SIG-M5 treated with dmso at 0.1 percent for 504 hours (cell line): ENCODE measurements at regions not wholly inside any gene's neighbourhood (a gene's known extent, or its start where the extent isn't known, plus 50 kb on each side); places are given as distances from the start of the nearest gene placed in this dataset.
"Not testable (repeated sequence)": the region's sequence is repeated elsewhere in the genome, so short reads cannot be mapped to it uniquely, and the experiment has no call there.

Source experiments
- DNase-seq: peaks from one replicate; lab custom pipeline; 2025; ENCODE audit not compliant: unreplicated experiment; lab: John Stamatoyannopoulos, UW

DNA sequence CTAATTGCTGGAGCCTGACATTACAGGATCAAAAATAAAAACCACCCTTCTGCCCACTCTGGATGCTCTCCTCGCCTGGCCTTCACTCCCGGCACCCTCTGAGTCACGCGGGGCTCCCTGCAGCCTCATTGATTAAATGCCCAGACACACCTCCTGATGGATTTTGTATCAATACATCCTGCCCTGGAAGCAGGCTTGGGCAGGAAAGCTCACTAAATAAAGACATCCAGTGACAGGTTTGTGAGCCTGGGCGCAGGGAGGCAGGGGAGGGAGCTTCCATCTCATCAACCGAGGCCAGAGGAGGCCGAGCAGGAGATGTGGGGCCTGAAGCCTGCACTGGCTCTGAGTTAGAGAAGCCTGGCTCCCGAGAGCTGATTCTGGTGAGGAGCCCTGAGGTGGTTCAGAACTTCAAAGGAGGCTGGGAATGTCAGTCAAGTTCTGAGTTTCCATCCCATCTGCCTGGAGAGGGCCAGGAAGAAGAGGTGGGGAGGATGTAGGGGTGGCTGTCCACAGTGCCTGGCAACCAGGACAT, 318.6 kb downstream of the ADGRD1 start:
- not testable (repeated sequence) for DNase-seq

- no peak for DNase-seq
Measured at GRCh38 chr12:131273291-131273845, 319.7 kb downstream of the ADGRD1 start.

DNA sequence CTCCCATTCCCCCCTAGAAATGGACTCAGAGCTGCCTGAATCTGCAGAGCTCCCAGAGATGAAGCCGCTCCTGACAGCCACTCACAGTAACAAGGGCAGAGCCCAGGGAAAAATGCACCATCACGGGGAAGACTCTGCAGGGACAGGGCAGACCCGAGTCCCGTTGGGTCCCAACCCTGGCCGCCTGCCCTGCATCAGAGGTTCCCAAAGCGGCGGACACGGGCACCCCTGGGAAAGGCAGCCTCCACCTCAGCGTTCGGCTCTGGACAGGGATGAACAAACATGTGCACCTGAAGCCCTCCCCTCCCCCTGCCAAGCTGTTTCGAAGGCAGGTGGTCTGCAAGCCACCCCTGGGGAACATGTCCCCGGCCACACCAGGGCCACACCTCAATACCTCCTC, 320.4 kb downstream of the ADGRD1 start:
- DNase-seq, result no peak

- no peak for DNase-seq
Measured at GRCh38 chr12:131274906-131275305, 321.2 kb downstream of the ADGRD1 start.

GRCh38 chr12:131275824-131276223, 322.1 kb downstream of the ADGRD1 start:
- DNase-seq, result no peak

DNA sequence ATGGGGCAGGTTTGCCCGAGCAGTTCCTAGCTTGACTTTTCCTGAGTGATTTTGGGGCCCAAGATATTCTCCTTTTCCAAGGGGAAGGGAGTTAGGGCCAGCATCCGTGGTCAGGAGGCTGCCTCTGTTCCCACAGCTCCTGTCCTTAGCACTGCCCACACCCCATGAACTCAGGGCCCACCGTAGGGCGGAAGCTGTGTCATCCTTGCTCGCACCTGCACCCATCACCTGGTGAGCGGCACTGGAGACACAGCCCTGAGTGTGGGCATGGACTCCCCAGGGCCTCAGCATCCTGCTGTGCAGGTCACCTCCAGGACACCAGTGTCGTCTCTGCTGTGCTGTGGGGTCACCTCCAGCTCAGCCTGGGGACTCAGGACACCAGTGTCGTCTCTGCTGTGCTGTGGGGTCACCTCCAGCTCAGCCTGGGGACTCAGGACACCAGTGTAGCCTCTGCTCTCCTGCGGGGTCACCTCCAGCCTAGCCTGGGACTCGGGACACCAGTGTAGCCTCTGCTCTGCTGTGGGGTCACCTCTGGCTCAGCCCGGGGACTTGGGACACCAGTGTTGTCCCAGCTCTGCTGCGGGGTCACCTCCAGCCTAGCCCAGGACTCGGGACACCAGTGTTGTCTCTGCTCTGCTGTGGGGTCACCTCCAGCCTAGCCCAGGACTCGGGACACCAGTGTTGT, 322.9 kb downstream of the ADGRD1 start:
- DNase-seq, result no peak

DNA sequence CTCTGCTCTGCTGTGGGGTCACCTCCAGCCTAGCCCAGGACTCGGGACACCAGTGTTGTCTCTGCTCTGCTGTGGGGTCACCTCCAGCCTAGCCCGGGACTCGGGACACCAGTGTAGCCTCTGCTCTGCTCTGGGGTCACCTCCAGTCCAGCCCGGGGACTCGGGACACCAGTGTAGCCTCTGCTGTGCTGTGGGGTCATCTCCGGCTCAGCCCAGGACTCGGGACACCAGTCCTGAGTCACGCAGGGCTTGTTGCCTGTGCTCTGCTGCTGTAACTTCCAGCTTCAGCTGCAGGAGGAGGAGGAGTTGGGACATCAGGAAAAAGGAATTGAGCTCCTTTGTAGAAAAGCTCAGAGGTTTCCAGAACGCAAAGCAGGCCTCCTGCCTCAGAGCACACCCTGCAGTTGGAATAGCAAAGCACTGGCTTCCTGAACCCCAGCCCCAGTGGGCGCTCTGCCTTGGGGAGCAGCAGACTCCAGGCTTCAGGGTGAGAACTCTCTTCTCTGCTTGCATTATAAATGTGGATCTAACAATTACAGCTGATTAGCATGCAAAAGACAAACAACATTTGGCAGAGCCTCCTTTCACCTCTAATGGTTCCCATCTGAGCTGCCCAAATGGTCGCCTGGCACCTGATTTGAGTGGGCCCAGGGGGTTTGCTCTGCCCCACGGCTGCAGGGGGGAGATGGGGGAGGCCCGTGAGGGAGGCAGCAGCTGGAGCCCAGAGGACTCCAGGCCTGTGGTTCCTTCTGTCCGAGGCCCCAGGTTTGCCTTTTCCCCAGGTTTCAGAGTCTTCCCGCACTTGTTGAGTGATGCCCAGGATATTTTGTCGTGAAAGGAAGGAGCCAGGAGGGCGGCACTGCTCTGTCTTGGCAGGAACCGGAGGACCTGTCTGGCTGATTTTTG, 323.7 kb downstream of the ADGRD1 start:
- not testable (repeated sequence) for DNase-seq

DNA sequence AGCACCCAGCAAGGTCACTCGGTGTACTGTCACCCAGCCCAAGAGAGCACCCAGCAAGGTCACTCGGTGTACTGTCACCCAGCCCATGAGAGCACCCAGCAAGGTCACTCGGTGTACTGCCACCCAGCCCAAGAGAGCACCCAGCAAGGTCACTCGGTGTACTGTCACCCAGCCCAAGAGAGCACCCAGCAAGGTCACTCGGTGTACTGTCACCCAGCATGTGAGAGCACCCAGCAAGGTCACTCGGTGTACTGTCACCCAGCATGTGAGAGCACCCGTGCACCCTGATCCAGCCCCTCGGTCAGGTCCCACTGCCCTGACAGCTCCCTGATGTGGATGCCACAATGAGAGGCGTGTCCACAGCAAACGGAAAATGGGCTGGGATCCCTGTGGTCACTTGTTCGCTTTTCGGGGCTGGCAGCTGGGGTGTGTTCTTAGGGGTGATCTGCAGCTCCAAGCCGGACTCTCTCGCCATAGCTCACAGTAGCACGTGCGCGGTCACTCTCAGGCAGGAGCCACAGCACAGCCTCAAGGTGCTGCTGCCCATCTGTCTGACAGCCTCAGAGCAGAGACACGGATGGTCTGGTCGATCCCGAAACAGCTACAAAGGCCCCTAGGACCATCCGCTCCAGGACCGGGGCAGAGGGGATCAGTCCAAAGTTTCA, 324.9 kb downstream of the ADGRD1 start:
- DNase-seq, result not testable (repeated sequence)

DNA sequence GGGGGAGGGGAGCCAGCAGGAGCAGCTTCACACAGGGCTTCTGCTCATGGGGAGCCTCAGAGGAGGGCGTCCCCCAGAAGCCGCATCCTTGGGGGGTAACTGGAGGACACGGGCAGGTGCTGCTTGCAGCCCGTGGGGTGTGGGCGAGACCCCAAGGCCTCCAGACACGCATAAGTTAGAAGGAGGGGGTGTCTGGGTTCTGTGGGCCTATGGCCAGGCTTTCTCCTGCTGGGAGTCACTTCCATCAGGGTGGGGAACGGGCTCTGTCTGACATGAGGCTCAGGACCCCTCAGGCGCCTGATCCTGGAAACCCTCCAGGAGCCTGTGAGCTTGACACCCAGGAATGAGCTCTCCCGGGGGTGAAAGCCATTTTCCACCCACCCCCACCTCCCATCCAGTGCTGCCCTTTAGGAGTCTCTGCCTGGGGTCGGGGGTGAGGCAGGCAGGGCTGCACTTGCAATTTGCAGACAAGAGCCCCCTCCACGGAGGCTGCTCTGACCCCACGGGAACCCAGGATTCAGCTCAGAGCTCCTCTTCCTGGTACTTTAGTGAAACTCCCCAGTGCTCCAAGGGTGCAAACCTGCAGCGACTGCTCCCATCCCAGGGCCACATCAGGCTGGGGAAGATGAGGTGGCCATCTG, 325.7 kb downstream of the ADGRD1 start:
- no peak for DNase-seq

GRCh38 chr12:131280426-131280825, 326.7 kb downstream of the ADGRD1 start:
- DNase-seq, result no peak

DNA sequence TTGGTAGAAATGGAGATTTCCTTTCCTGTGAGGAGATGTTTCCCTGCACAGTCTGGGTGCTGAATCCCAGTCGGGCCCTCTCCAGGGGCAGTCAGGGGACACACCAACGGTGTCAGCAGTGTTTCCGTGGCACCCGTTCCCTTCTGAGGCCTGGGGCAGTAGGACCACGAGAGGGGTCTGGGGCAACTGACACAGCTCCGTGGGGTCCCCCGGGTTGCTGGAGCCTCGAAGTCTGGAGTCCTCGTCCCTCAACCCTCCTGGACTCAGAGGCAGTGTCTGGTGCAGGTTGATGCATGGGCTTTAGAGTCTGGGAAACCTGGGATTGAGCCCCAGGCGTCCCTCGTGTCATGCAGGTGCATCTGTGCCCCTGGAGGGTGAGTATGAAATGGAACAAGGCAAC, 327.3 kb downstream of the ADGRD1 start:
- DNase-seq, result no peak

DNA sequence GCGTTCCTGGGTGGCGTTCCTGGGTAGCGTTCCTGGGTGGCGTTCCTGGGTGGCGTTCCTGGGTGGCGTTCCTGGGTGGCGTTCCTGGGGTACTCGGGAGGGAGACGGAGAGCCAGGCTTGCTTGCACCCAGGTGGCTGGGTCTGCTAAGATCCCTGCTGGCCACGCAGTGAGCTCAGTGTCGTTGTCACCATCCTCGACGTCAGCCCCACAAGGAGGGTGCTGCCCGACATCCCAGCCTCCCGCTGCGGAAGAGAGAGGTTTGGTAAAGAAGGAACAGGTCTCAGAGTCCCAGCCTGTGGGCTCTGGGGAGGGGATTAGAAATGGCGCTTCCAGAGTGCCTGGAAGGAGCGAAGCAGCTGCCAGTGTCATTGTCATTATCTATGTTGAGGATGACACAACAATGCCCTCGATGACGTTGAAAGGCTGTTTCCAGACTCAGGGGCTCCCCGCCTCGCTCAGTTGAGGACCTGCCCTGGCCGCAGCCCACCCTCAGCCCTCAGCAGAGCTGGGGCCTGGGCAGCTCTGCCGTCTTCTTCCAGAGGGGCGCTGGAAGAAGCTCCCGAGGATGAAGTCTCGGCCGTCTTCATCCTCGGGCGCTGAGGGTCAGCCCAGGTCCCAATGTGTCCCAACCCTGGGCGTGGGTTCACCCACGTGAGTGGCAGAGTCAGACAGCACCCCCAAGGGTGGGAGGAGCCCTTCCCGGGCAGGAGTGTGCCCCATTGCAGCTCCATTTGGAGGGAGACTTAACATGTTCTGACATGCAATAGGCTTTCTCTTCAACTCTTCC, 328.8 kb downstream of the ADGRD1 start:
- DNase-seq, result no peak

DNA sequence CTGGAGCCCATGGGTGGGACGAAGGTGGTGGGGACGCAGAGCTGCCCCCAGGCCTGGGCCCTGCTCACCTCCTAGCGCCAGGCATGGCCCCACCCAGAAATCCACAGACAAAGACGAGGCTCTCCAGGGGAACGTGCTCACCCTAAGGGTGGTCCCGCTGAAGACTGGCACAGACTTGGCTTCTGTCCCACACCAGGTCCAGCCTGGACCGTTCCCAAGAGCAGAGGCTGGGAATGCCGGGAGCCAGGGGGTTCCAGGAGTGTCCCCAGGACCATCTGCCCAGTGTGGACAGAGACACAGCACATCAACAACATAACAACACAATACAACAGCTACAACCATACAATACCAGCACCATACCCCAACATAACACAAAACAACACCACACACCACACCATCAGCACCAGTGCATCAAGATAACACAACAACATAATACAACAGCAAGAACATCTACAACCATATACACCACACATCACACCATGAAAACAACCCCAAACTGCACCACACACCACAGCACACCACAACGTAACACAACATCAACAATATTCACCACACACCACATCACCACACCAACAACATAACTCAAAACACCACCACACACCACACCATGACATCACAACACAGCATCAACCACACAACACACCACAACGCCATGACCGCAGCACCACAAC, 329.6 kb downstream of the ADGRD1 start:
- no peak for DNase-seq

DNA sequence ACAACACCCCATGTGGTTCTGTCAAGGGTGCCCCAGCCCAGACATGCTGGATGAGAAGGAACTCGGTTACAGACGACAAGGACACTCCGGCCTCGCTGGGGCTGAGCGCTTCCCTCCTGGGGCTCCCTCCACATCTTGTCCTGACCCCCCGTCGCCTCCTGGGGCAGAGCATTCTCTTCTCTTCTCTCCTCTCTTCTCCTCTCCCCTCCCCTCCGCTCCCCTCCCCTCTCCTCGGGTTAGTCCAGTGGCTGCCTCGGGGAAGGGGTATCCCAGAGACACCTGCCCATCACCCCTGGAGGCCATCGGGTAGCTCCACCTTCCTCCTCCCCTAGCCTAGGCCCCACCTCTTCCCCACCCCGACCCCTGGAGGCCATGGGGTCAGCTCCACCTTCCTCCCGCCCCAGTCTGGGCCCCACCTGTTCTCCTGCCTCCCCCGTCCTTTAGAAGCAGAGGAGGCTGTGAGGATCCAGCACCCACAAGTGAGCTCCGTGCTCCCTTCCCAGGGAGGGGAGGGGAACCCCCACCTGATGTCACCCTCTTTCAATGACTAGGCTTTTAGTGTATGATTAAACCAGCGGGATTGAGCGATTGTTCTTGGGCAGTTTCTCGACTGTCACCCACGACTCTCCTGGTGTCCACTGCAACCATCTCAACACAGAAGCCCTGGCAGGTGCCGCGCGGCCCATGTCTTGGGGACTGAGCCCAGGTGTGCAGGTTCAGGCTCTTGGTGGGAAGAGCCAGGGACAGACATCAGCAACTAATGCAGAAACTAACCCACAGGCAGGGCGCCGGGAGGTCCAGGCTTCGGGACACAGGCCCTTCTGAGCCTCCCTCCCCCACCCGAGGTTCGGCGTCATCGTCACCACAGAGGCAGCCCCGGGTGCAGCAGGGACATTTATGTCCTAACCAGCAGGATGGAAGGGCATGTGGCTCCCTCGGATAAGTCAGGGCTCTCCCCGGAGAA, 330.4 kb downstream of the ADGRD1 start:
- not testable (repeated sequence) for DNase-seq

DNA sequence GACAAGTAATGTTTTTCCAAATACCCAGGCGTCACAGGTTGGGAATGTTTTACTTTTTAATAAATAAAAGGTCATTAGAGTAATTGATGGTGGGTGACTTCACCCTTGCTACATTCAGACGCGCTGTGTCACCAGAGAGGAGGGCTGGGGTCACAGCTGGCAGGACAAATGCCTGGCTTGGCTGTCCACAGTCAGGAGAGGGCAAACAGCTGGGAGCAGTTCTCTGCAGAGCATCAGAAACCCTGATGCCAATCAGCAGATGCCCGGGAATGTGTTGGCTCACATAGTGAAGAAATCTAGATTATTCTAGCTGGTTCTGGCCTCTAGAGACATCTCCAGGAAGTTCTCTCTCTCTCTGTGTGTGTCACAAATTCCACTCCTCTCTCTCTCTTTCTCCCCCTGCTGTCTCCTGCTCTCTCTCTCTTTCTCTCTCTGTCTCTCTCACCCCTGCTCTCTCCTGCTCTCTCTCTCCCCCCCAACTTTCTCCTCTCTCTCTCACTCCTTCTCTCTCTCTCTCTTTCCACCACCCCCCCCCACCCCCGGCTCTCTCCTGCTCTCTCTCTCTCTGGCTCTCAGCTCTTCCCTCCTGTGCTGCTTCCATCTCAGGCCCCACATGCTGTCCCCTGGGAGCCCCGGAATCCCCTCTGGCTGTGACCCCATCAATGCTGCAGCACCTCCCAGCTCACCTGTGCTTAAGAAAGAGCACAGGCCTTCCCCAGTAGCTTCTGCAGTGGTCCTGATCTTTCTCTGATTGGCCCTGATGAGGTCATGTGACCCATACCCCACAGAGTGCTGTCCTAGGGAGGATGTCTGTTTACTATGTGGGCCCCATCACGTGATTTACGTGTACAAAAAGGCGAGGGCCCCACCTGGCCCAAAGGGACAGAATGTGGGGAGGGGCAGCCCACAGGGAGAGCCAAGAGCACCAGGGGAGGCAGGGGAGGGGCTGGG, 331.5 kb downstream of the ADGRD1 start:
- DNase-seq, result peak; percentile 6

DNA sequence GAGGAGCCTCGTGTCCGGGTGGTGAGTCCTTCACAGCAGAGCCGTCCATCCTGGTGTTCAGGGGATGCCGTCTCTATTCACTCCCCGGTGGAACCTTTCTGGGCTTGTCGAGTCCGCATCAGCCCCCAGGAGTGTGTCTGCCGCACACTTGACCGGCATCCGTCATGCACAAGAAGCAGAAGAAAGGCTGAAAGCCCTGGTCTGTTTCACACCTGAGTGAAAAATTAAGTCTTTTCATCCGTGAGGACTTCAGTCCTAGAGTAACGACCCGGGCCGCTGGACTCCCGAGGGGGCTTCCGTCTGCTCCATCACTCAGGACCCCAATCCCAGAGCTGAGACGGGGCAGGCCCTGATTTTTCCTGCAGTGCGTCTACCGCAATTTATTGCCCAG, 332.2 kb downstream of the ADGRD1 start:
- DNase-seq, result not testable (repeated sequence)

GRCh38 chr12:131286301-131286700, 332.6 kb downstream of the ADGRD1 start:
- not testable (repeated sequence) for DNase-seq
